T-helper 2 cell treated with Interferon-gamma antibody and Interleukin-4, amounts not matched to agents 5 μg/mL and 100 μg/mL, for 36 hours (primary cell): ENCODE measurements at regions not wholly inside any gene's neighbourhood (a gene's known extent, or its start where the extent isn't known, plus 50 kb on each side); places are given as distances from the start of the nearest gene placed in this dataset.

Experiments
- DNase-seq: peaks from one replicate; pipeline ENCODE4 v3.0.0; 2021; ENCODE audit warnings: low spot score
- H3K27ac Mint-ChIP-seq: one replicate; pipeline ENCODE4 v1.8.0; 2021; ENCODE audit warnings: mild to moderate bottlenecking, mixed read lengths
- H3K27me3 Mint-ChIP-seq: one replicate; pipeline ENCODE4 v1.8.0; 2021; ENCODE audit warnings: low read depth, mixed read lengths
- H3K36me3 Mint-ChIP-seq: one replicate; pipeline ENCODE4 v1.8.0; 2021; ENCODE audit warnings: low read depth, mixed read lengths
- H3K4me1 Mint-ChIP-seq: one replicate; pipeline ENCODE4 v1.8.0; 2021; ENCODE audit warnings: low read depth, mixed read lengths
- H3K4me3 Mint-ChIP-seq: one replicate; pipeline ENCODE4 v1.8.0; 2022; ENCODE audit warnings: mild to moderate bottlenecking, moderate library complexity, mixed read lengths
- H3K9me3 Mint-ChIP-seq: one replicate; pipeline ENCODE4 v1.8.0; 2021; ENCODE audit warnings: mixed read lengths

GRCh38 chr21:17929510-17929909 lies 110.4 kb upstream of the C21orf91 start:
- Mint-ChIP-seq H3K4me3 (no peak overlapping the region), H3K27ac (no peak overlapping the region), H3K36me3 (no peaks in the 10 kb centered on the region), H3K4me1 (no peaks in the 10 kb centered on the region), H3K9me3 (no peaks in the 10 kb centered on the region), H3K27me3 (no peaks in the 10 kb centered on the region)
- DNase-seq = no peak

DNA sequence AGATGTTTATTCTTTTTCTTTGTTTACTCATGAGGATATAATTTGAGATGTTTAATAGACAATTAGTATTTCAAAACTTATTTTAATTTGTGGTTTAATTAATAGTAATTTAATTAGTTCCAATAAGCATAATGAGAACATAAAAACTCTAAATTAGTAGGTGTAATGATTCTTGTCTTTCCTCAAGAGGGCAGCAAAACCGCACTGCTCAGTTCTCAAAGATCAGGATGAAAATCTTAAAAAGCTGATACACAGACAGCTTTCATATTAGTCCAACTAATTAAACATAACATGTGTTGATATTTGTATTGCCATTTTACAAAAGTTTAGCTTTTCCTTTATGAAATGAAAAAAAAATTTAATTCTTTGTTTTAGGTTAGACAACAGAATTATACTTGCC lies 106.7 kb upstream of the C21orf91 start:
- DNase-seq = no peak
- H3K4me3 Mint-ChIP-seq = no peak overlapping the region

GRCh38 chr21:17925000-17925610 lies 105.9 kb upstream of the C21orf91 start:
- Mint-ChIP-seq H3K36me3 (no peaks in the 10 kb centered on the region), H3K4me3 (no peak overlapping the region), H3K4me1 (no peaks in the 10 kb centered on the region), H3K27ac (no peak overlapping the region), H3K9me3 (peaks cover 4% of the 10 kb centered on the region), H3K27me3 (peaks cover 11% of the 10 kb centered on the region)
- DNase-seq = peak; percentile 31

More for the DNA sequence above, 106.7 kb upstream of the C21orf91 start:
- H3K36me3 Mint-ChIP-seq = no peaks in the 10 kb centered on the region
- H3K9me3 Mint-ChIP-seq = no peaks in the 10 kb centered on the region
- no peaks in the 10 kb centered on the region for H3K4me1 Mint-ChIP-seq
- no peak overlapping the region for H3K27ac Mint-ChIP-seq
- peaks cover 11% of the 10 kb centered on the region for H3K27me3 Mint-ChIP-seq

DNA sequence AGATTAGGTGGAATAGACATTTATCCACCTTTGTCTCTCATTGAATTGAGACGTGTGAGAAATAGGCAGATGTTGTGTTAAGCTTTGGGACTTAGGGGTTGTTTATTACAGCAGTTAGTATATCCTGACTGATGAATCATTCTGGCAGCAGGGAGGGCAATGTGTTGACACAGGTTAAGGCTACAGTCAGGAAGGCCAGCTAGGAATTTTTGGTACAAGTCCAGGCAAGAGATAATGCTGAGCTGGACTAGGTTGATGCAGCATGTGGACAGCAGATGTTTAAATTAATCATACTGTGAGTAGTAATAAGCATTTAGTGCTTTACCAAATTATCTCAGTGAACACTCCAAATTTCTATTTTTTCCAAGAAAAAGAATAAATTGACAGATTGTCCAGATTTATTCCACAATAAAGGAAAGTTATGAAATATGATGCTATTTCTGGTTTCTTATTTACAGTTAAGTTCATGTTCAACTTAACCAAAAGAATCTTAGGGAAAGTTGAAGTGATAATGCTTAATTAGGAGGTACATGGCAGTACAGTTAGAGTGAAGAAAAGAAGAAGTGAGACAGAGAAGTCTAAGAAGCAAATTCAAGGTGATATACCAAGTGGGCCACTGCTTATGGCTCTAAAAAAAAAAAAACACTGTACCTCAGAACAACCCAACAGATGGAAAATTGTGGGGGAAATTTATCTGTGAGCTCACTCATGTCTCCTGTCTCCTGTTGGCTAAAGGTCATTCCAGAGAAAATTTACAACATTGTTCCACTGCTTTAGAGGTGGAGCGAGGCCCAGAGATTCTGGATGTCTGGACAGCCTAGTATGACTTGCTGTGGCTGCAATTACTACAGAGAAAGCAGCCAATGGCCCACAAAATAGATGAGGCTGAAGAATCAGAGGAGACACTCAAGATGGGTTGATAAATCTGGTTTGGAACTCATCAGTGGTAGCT lies 102.7 kb upstream of the C21orf91 start:
- DNase-seq = no peak
- no peak overlapping the region for H3K4me3 Mint-ChIP-seq

DNA sequence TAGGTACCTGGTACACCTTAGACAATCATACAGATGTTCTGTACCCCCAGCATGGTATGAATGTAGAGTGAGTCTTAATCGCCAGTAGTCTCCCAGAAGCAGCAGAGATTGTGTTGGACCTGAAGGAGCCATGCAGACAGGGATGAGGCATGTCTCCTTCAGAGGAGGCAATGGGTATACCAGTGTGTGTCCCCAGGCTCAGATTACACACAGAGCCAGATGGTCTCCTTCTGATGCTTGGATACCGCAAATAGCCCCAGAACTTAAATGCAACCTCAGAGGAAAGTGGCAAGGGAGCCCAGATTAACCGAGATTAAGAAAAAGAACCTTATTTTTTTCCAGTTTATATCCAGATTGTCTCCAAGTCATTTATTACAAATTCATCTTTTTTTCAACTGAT lies 96.8 kb upstream of the C21orf91 start:
- no peak for DNase-seq
- H3K9me3 Mint-ChIP-seq = peaks cover 11% of the 10 kb centered on the region
- peaks cover 10% of the 10 kb centered on the region for H3K27me3 Mint-ChIP-seq
- H3K27ac Mint-ChIP-seq = no peak overlapping the region
- no peaks in the 10 kb centered on the region for H3K36me3 Mint-ChIP-seq
- no peak overlapping the region for H3K4me3 Mint-ChIP-seq
- no peaks in the 10 kb centered on the region for H3K4me1 Mint-ChIP-seq

More for the DNA sequence above, 102.7 kb upstream of the C21orf91 start:
- no peaks in the 10 kb centered on the region for H3K4me1 Mint-ChIP-seq
- no peak overlapping the region for H3K27ac Mint-ChIP-seq
- peaks cover 11% of the 10 kb centered on the region for H3K27me3 Mint-ChIP-seq
- H3K36me3 Mint-ChIP-seq = no peaks in the 10 kb centered on the region
- peaks cover 11% of the 10 kb centered on the region for H3K9me3 Mint-ChIP-seq

DNA sequence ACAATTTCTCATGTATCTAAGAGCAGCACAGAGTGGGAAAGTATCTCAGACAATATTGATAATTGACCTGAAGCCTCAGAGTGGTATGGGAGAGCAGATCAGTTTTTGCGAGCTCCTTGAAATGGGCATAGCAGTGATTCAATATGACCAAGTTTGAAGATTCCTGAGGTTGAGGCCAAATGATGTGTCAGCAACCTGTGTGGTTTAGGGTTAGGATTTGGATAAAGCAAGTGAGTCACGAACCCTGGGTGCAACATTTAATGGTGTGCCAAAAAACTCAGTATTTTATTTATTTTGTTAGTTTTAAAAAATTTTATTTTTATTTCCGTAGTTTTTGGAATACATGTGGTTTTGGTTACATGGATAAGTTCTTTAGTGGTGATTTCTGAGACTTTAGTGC lies 92.5 kb upstream of the C21orf91 start:
- no peak overlapping the region for H3K27ac Mint-ChIP-seq
- no peaks in the 10 kb centered on the region for H3K4me1 Mint-ChIP-seq
- H3K36me3 Mint-ChIP-seq = no peaks in the 10 kb centered on the region
- H3K4me3 Mint-ChIP-seq = no peak overlapping the region
- no peaks in the 10 kb centered on the region for H3K9me3 Mint-ChIP-seq
- DNase-seq = no peak
- H3K27me3 Mint-ChIP-seq = peaks cover 10% of the 10 kb centered on the region

- no peak for DNase-seq
- Mint-ChIP-seq H3K36me3 (no peaks in the 10 kb centered on the region), H3K4me1 (peaks cover 6% of the 10 kb centered on the region), H3K27ac (no peak overlapping the region), H3K9me3 (peaks cover 6% of the 10 kb centered on the region), H3K27me3 (no peaks in the 10 kb centered on the region), H3K4me3 (no peak overlapping the region)
Measured at GRCh38 chr21:17903929-17904639, 84.9 kb upstream of the C21orf91 start.

DNA sequence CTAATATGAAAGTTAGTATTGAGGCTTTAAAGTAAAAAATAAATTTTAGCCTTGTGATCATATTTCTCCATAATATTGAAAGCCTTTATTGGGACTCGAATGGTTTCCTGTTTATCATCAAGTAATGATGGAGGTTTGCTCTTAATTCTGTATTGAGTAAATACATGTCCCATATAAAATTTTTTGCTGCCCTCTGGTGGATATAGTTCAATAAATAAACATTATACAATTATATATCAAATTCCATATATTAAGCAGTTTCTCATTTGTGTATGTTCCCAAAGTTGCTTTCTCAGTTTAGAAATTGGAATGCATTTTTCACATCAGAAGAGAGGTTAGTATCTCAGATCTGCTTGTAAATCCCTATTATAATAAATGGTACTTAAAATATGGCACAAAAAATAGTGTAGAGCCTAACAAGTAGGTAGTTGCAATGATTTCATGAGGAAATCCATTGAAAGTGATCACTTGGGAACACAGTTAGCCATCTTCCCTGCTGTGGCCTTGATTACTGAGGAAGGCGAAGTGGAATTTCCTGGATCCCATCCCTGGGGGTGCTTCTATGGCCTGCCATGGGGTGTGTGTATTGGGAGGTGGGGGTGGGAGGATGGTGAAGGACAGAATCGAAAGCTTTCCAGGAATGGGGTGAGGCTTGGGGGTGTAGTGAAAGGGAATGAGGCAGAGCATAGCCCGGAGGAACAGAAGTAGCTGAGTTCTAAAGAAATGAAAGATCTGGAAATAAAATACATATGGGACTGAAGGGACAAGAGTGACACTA lies 84.1 kb upstream of the C21orf91 start:
- Mint-ChIP-seq H3K4me3 (no peak overlapping the region), H3K27me3 (no peaks in the 10 kb centered on the region), H3K27ac (no peak overlapping the region), H3K36me3 (no peaks in the 10 kb centered on the region), H3K4me1 (peaks cover 6% of the 10 kb centered on the region), H3K9me3 (peaks cover 14% of the 10 kb centered on the region)
- no peak for DNase-seq

- Mint-ChIP-seq H3K4me1 (peaks cover 13% of the 10 kb centered on the region), H3K4me3 (no peak overlapping the region), H3K36me3 (no peaks in the 10 kb centered on the region)
Measured at GRCh38 chr21:17901458-17902079, 82.4 kb upstream of the C21orf91 start.

GRCh38 chr21:17900990-17901385 lies 81.8 kb upstream of the C21orf91 start:
- Mint-ChIP-seq H3K4me3 (no peak overlapping the region), H3K27me3 (no peaks in the 10 kb centered on the region), H3K9me3 (peaks cover 22% of the 10 kb centered on the region), H3K4me1 (peaks cover 13% of the 10 kb centered on the region), H3K27ac (no peak overlapping the region), H3K36me3 (no peaks in the 10 kb centered on the region)
- DNase-seq = no peak

More at GRCh38 chr21:17901458-17902079, 82.4 kb upstream of the C21orf91 start:
- H3K27me3 Mint-ChIP-seq = no peaks in the 10 kb centered on the region
- peaks cover 22% of the 10 kb centered on the region for H3K9me3 Mint-ChIP-seq
- no peak for DNase-seq
- H3K27ac Mint-ChIP-seq = no peak overlapping the region

DNA sequence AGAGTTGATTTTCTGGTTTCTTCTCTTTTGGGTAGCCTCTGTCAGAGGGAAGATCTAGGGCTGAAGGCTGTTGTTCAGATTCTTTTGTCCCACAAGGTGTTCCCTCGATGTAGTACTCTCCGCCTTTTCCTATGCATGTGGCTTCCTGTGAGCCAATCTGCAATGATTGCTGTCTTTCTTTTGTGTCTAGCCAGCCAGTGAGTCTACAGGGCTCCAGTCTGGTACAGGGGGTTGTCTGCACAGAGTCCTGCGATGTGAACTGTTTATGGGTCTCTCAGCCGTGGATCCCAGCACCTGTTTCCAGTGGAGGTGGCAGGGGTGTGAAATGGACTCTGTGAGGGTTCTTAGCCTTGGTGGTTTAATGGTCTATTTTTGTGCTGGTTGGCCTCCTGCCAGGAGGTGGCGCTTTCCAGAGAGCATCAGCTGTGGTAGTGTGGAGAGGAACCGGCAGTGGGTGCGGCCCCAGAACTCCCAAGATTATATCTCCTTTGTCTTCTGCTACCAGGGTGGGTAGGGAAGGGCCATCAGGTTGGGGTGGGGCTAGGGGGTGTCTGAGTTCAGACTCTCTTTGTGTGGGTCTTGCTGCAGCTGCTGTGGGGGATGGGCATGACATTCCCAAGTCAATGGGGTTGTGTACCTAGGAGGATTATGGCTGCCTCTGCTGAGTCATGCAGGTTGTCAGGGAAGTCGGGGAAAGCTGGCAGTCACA lies 81.3 kb upstream of the C21orf91 start:
- no peaks in the 10 kb centered on the region for H3K36me3 Mint-ChIP-seq
- no peak overlapping the region for H3K4me3 Mint-ChIP-seq
- peaks cover 22% of the 10 kb centered on the region for H3K9me3 Mint-ChIP-seq
- no peak for DNase-seq
- H3K27ac Mint-ChIP-seq = no peak overlapping the region
- H3K27me3 Mint-ChIP-seq = no peaks in the 10 kb centered on the region
- peaks cover 13% of the 10 kb centered on the region for H3K4me1 Mint-ChIP-seq

DNA sequence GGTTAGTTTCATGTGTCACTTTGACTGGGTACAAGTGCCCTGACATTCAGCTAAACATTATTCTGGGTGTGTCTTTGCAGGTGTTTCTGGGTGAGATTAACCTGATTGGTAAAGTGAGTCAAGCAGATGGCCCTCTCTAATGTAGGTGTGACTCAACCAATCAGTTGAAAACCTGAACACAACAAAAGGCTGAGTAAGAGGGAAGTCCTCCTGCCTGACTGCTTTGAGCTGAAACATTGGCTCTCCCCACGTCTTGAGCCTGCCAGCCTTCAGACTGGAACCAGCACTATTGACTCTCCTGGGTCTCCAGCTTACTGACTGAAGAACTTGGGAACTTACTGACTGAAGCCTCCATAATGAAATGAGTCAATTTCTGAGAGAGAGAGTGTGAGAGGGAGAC lies 70.0 kb upstream of the C21orf91 start:
- no peaks in the 10 kb centered on the region for H3K4me1 Mint-ChIP-seq
- peaks cover 6% of the 10 kb centered on the region for H3K27me3 Mint-ChIP-seq
- no peaks in the 10 kb centered on the region for H3K9me3 Mint-ChIP-seq
- H3K4me3 Mint-ChIP-seq = no peak overlapping the region
- no peaks in the 10 kb centered on the region for H3K36me3 Mint-ChIP-seq
- H3K27ac Mint-ChIP-seq = no peak overlapping the region
- no peak for DNase-seq

- no peak for DNase-seq
- Mint-ChIP-seq H3K4me1 (no peaks in the 10 kb centered on the region), H3K4me3 (no peak overlapping the region), H3K27me3 (peaks cover 2% of the 10 kb centered on the region), H3K27ac (no peak overlapping the region), H3K9me3 (no peaks in the 10 kb centered on the region), H3K36me3 (no peaks in the 10 kb centered on the region)
Measured at GRCh38 chr21:17869115-17869514, 50.0 kb upstream of the C21orf91 start.
